Suprapubic skin (tissue), 4 donors: ENCODE measurements at regions not wholly inside any gene's neighbourhood (a gene's known extent, or its start where the extent isn't known, plus 50 kb on each side); places are given as distances from the start of the nearest gene placed in this dataset.
A peak's percentile ranks its signal among the peaks of the same experiment; 100 is the strongest.

Source experiments
- DNase-seq, 2 donors: peaks; one replicate each; pipeline ENCODE4 v3.0.0-alpha.2; 2019; ENCODE audit warnings: low spot score in 2 of 2
- H3K27ac ChIP-seq: fragments of 200-600 bp; sonication (generic); one replicate; pipeline ENCODE4 v1.5.1; 2019
- H3K27me3 ChIP-seq: fragments of 200-600 bp; sonication (generic); one replicate; pipeline ENCODE4 v1.5.1; 2019
- H3K36me3 ChIP-seq: fragments of 200-600 bp; sonication (generic); one replicate; pipeline ENCODE4 v1.5.1; 2019
- H3K4me1 ChIP-seq: fragments of 200-600 bp; sonication (generic); one replicate; pipeline ENCODE4 v1.5.1; 2019
- H3K4me3 ChIP-seq: fragments of 200-600 bp; sonication (generic); one replicate; pipeline ENCODE4 v1.5.1; 2019; ENCODE audit warnings: mild to moderate bottlenecking
- H3K9me3 ChIP-seq: fragments of 200-600 bp; sonication (generic); one replicate; pipeline ENCODE4 v1.5.1; 2019
- EP300 ChIP-seq: sonication (generic); formaldehyde crosslinking; IDR thresholded peaks from one replicate; pipeline ENCODE4 v1.6.1; 2017; ENCODE audit warnings: antibody characterized with exemption
- POLR2A ChIP-seq, 2 donors: fragments of 450-650 bp; IDR thresholded peaks; one replicate each; pipeline ENCODE4 v1.6.1; 2017; ENCODE audit warnings: antibody characterized with exemption in 2 of 2, mild to moderate bottlenecking in 2 of 2, moderate library complexity in 2 of 2
- POLR2AphosphoS5 ChIP-seq, 3 donors: sonication (generic); formaldehyde crosslinking; IDR thresholded peaks; one replicate each; pipeline ENCODE4 v1.6.1; 2017; ENCODE audit warnings: antibody characterized with exemption in 3 of 3
- WGBS: methylation state at CpG from one replicate; pipeline ENCODE4 v1.1.5; 2018; 5-methylcytosine and 5-hydroxymethylcytosine counted together
- TF ChIP-seq, protein P1 (sequence below), 2 donors: fragments of 200-600 bp in 1 of 2; fragments of 450-650 bp in 1 of 2; sonication (generic) in 1 of 2; IDR thresholded peaks; one replicate each; pipeline ENCODE4 v1.5.1; 2016 to 2019; ENCODE audit warnings: antibody characterized with exemption in 2 of 2, mild to moderate bottlenecking in 1 of 2, moderate library complexity in 1 of 2

DNA sequence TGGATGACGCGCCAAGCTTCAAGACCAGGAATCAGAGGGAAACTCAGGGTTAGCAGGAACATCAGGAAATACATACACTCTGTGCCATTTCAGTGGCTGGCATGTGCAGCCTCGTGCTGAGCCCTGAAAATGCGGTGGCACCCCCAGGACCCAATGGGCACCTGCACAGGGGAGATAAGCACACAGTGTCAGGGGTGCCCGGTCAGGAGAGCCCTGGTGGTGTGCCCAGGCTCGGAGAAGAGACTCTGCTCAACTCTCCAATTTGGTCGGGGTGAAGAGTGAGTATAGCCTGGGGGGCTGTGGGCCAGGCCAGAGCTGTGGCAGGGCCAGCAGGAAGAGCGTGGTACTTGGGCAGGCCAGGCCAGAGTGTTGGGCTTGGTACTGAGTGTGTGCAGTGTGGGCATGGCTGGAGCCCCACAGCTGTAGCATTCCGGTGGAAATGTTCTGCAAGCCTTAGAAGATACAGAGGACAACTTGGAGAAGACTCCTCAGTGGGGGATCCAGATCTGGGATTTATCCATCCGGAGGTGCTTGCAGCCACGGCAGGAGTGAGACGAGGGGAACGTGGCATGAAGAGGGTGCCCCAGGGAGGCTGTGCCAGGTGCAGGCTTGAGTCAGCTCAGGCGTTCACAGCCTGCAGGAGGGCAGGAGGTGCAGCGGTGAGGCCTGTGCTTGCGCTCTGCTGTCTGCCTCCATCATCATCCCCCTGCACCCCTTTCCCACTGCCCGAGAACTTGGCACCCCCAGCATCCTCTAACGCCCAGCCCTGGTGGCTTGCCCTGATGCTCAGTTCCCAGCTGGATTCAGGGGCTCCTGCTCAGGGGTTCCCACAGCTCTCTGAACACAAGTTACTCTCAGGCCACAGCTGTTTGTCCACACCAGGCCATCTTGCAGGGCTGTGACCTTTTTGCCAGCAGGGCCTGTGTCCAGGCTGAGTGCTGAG, 451.7 kb upstream of the HS6ST1 start:
- H3K4me1 ChIP-seq, result no peaks in the 10 kb centered on the region
- no peaks in the 10 kb centered on the region for H3K36me3 ChIP-seq
- H3K9me3 ChIP-seq, result no peaks in the 10 kb centered on the region
- no peak overlapping the region for H3K27ac ChIP-seq
- H3K4me3 ChIP-seq, result no peak overlapping the region
- DNase-seq, result peak in 1 of 2 donors; percentile 43
- TF ChIP-seq POLR2A (IDR thresholded peaks at IDR 0.05) (no peak), POLR2AphosphoS5 (IDR thresholded peaks at IDR 0.05) (no peak), EP300 (no peak)
- TF ChIP-seq, protein P1, sequence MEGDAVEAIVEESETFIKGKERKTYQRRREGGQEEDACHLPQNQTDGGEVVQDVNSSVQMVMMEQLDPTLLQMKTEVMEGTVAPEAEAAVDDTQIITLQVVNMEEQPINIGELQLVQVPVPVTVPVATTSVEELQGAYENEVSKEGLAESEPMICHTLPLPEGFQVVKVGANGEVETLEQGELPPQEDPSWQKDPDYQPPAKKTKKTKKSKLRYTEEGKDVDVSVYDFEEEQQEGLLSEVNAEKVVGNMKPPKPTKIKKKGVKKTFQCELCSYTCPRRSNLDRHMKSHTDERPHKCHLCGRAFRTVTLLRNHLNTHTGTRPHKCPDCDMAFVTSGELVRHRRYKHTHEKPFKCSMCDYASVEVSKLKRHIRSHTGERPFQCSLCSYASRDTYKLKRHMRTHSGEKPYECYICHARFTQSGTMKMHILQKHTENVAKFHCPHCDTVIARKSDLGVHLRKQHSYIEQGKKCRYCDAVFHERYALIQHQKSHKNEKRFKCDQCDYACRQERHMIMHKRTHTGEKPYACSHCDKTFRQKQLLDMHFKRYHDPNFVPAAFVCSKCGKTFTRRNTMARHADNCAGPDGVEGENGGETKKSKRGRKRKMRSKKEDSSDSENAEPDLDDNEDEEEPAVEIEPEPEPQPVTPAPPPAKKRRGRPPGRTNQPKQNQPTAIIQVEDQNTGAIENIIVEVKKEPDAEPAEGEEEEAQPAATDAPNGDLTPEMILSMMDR (IDR thresholded peaks at IDR 0.05), result no peak
- WGBS, result 84% methylated on average over 13 of the region's 18 CpGs
- H3K27me3 ChIP-seq, result no peaks in the 10 kb centered on the region

DNA sequence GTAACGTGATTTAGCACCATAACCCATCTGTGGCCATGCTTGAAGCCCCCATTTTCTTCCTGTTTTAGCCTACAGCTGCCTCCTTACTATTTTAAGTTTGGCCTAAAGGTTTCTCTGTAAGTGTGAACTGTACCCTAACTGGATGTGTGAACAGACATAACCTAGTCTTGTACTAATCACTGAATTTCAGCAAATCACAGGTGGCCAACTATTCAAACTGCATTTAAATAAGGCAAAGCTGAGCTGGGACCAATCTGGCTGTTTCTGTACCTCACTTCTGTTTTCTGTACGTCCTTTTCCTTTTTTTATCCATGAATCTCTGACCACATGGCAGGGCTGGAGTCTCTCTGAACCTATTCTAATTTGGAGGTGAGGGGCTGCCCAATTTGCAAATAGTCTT, 452.7 kb upstream of the HS6ST1 start:
- H3K9me3 ChIP-seq, result no peaks in the 10 kb centered on the region
- TF ChIP-seq POLR2AphosphoS5 (IDR thresholded peaks at IDR 0.05) (no peak), POLR2A (IDR thresholded peaks at IDR 0.05) (no peak), EP300 (no peak)
- TF ChIP-seq, protein P1 (IDR thresholded peaks at IDR 0.05), result no peak
- H3K4me1 ChIP-seq, result no peaks in the 10 kb centered on the region
- no peak for DNase-seq
- H3K4me3 ChIP-seq, result no peak overlapping the region
- WGBS, result 87% methylated on average over 2 of the region's 2 CpGs
- H3K36me3 ChIP-seq, result no peaks in the 10 kb centered on the region
- no peaks in the 10 kb centered on the region for H3K27me3 ChIP-seq
- H3K27ac ChIP-seq, result no peak overlapping the region

DNA sequence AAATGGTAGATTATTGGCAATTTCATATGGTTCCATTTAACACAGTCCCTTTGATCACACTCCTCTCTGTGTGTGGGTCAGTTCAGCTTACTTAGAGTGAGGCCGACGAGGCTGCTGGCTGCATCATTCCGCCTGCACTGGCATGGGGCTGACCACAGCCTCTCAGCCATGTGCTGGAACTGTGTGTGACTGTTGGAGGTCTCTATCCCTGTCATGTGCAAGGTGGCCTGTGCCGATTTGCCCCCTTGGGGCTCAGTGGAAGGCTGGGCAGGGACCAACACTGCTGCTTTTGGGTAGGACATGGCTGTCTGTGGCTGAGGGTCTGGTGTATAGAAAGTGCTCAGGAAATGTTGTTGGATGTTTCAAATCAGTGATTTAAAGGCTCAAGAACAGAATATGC, 454.0 kb upstream of the HS6ST1 start:
- Histone ChIP-seq H3K27ac (no peak overlapping the region), H3K9me3 (no peaks in the 10 kb centered on the region), H3K27me3 (no peaks in the 10 kb centered on the region), H3K4me3 (no peak overlapping the region), H3K36me3 (no peaks in the 10 kb centered on the region), H3K4me1 (no peaks in the 10 kb centered on the region)
- 90% methylated on average over 3 of the region's 4 CpGs for WGBS
- DNase-seq, result no peak
- TF ChIP-seq, protein P1 (IDR thresholded peaks at IDR 0.05), result no peak
- TF ChIP-seq POLR2A (IDR thresholded peaks at IDR 0.05) (no peak), EP300 (no peak)

DNA sequence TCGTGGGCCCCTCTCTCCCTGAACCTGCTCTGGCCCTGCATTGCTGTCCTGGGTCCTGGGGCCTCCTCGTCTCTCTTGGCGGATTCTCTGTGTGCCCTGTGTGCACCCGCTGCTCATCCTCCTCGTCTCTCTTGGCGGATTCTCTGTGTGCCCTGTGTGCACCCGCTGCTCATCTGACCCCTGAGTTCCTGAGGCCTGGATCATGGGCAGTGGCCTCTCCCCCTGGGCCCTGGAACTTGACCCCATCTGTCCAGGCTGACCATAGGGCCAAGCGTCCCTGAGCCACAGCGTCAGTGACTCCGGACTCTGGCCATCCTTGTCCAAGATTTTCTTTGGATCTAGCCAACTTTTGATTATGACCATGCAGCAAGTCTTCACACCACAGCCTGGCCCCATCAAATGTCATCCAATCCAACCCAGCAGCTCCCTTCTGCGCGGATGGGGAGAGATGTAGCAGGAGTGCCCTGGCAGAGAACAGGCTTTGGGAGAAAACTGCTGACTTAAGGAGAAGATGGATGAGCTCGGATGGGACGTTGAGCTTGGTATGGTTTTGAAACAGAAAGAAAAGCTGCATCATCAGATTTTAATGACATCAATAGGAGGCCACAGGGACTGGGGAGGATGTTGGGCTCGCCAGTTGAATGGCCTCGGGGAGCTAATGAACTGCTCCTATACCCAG, 455.1 kb upstream of the HS6ST1 start:
- H3K36me3 ChIP-seq, result no peaks in the 10 kb centered on the region
- WGBS, result 78% methylated on average over 16 of the region's 16 CpGs
- H3K27ac ChIP-seq, result no peak overlapping the region
- H3K27me3 ChIP-seq, result no peaks in the 10 kb centered on the region
- H3K4me1 ChIP-seq, result no peaks in the 10 kb centered on the region
- no peaks in the 10 kb centered on the region for H3K9me3 ChIP-seq
- DNase-seq, result peak in 1 of 2 donors; percentile 27
- TF ChIP-seq POLR2A (IDR thresholded peaks at IDR 0.05), result no peak
- H3K4me3 ChIP-seq, result no peak overlapping the region

DNA sequence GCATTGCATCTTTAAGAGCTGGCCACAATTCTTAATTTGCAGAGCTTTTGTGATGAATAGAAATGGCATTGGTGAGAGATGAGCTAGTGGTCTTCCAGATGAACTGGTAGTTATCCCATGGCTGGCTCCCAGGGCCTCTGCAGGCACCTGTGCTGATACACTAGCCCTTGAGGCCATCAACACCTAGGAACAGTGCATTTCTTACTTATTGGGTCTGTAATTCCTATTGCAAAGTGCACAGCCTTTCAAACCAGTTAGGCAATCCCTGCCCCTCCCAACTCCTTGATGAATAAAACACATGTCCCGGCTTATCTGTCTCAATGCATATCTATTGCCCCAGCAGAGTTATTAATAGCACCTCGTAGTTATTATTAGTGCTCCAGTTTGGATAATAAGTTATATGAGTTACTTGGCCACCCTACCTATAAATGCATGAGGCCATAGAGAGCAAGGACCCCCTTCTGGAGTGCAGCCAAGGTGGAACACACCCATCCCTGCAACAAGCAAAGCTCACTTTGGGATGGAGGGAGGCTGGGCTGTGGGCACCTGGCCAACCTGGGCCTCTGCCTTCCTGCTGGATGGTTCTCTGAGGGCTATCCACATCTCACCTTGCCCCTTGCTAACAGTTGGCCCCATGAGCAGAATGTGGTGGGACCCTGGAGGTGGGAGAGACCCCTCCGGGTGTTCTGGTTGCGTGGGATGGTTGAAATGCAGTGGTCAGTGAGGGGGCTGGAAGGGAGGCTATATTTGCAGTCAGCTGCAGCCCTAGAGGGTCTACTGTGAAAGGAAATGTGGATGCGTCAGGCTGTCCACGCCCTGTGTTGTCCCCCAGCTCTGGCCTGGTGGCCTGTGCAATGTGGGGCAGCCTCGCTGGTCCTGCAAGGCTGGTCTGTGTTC, 455.9 kb upstream of the HS6ST1 start:
- TF ChIP-seq POLR2A (IDR thresholded peaks at IDR 0.05), result no peak
- no peak for TF ChIP-seq EP300
- TF ChIP-seq, protein P1 (IDR thresholded peaks at IDR 0.05), result no peak
- no peak for TF ChIP-seq POLR2AphosphoS5 (IDR thresholded peaks at IDR 0.05)
- H3K4me1 ChIP-seq, result no peaks in the 10 kb centered on the region
- H3K27me3 ChIP-seq, result no peaks in the 10 kb centered on the region
- H3K4me3 ChIP-seq, result no peak overlapping the region
- H3K27ac ChIP-seq, result no peak overlapping the region
- DNase-seq, result peak; percentile 45 to 61
- H3K9me3 ChIP-seq, result no peaks in the 10 kb centered on the region
- no peaks in the 10 kb centered on the region for H3K36me3 ChIP-seq
- 75% methylated on average over 7 of the region's 7 CpGs for WGBS
